HG03159 (cell line): ENCODE measurements at regions not wholly inside any gene's neighbourhood (a gene's known extent, or its start where the extent isn't known, plus 50 kb on each side); places are given as distances from the start of the nearest gene placed in this dataset.

Source experiments
- ATAC-seq: cut with Tn5 transposase; IDR thresholded peaks from one replicate; pipeline ENCODE4 v1.9.1; 2021; ENCODE audit warnings: mild to moderate bottlenecking, moderate library complexity; ENCODE audit not compliant: unreplicated experiment

DNA sequence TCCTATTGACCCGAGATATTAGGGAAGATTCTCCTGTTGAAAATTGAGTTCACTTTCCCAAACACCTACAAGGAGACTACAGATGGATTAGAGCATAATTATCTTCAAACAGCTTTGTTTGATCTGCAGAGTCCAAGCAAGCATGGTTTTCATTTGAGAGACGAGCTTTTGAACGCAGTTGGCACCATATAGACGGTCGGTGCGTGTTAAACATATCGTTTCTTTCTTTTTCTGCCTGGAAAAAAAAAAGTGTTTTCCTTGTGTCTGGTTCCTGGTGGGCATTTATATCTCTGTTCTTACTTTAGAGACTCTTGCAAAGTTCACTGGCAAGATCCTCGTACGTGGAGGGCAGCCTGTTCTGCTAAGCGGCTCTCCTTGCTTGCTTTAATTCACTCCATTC is 248.9 kb downstream of the TMEM182 start:
- ATAC-seq = no peak

DNA sequence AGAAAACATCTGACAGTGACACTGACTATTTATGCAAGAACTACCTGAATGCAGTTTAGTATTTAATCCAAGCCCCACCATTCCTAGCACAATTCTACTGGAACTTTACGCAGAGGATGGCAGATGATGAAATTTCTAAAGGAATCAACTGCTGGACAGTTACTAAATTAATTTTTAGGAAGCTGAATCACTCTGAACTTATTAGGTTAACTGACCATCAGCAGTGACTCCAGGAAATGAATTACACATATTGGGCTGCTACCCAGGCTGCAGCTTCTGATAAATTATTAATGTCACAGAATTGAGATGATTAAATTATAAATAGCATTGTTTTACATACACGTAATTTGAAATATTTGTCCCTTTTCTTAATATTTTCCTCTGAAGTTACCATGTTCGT is 250.8 kb downstream of the TMEM182 start:
- no peak for ATAC-seq

DNA sequence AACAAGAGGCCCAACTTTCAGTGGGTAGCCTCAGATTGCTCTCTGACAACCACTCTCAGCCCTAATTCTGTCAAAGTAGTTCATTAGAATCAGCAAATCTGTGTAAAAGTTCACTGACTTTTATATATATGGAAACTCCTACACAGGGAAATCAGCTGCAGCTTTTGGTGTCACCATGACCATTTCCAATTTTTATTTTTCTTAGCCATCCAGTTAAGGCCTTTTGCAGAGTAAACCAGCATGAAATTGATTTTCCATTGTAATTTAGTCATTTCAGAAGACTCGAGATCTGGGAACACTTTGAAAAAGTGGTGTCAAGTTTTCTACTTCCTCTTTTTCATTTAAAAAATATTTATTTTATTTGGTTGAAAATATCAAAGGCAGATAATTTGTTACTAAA is 263.2 kb downstream of the TMEM182 start:
- ATAC-seq = no peak

DNA sequence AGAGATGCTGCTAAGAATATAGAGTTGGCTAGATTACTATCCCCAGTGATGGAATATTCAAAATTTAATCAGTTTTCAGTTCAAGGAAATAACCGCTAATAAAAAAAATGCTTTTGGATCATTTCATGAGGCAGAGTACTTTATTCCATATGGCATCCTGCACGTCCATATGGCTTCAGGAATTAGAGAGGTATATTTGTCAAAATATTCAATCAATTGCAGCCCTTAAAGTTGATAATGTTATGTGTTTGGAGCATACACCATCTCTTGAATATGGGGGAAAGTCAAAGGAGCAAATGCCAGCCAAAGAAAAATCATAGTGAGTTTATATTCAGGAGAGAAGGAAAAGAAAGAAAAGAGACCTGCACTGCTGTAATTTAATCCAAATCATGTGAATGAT is 266.4 kb downstream of the TMEM182 start:
- no peak for ATAC-seq
